HepG2 (cell line): ENCODE measurements at regions not wholly inside any gene's neighbourhood (a gene's known extent, or its start where the extent isn't known, plus 50 kb on each side); places are given as distances from the start of the nearest gene placed in this dataset.

ENCODE experiments used
- FOXK1 ChIP-seq: sonication (generic); formaldehyde crosslinking; IDR thresholded peaks from 2 replicates; pipeline ENCODE4 v1.4.0; 2020; ENCODE audit warnings: low read depth, missing genetic modification reagents, borderline replicate concordance
- ZNF430 ChIP-seq: sonication (generic); formaldehyde crosslinking; IDR thresholded peaks from 2 replicates; pipeline ENCODE4 v1.9.0; 2021; ENCODE audit warnings: mild to moderate bottlenecking, missing genetic modification reagents
- ZNF782 ChIP-seq: sonication (generic); formaldehyde crosslinking; IDR thresholded peaks from 2 replicates; pipeline ENCODE4 v1.4.0; 2020; ENCODE audit warnings: missing genetic modification reagents, mild to moderate bottlenecking, borderline replicate concordance

- TF ChIP-seq ZNF782 (CRISPR knock-in tag) (no peak), FOXK1 (CRISPR knock-in tag) (no peak), ZNF430 (no peak)
Observed at GRCh38 chr3:94587291-94587690, 524.4 kb downstream of the NSUN3 start.
